ENCODE measurements at regions not wholly inside any gene's neighbourhood (a gene's known extent, or its start where the extent isn't known, plus 50 kb on each side); places are given as distances from the start of the nearest gene placed in this dataset.
"Not testable (repeated sequence)": the region's sequence is repeated elsewhere in the genome, so short reads cannot be mapped to it uniquely, and the experiment has no call there.

- DNase-seq: no peak
Observed at GRCh38 chr14:84453307-84453950, 1076.5 kb upstream of the FLRT2 start.

- no peak for DNase-seq
Observed at GRCh38 chr14:84454114-84454513, 1075.8 kb upstream of the FLRT2 start.

- no peak for DNase-seq
Observed at GRCh38 chr14:84456946-84457345, 1073.0 kb upstream of the FLRT2 start.

- no peak for DNase-seq
Observed at GRCh38 chr14:84458881-84459280, 1071.1 kb upstream of the FLRT2 start.

- DNase-seq: no peak
Observed at GRCh38 chr14:84465880-84466279, 1064.1 kb upstream of the FLRT2 start.

GRCh38 chr14:84468153-84468552, 1061.8 kb upstream of the FLRT2 start:
- DNase-seq: no peak

GRCh38 chr14:84477996-84478395, 1051.9 kb upstream of the FLRT2 start:
- DNase-seq: no peak

- peak; percentile 10 for DNase-seq
Observed at GRCh38 chr14:84482256-84483071, 1047.5 kb upstream of the FLRT2 start.

- DNase-seq: no peak
Observed at GRCh38 chr14:84483072-84483420, 1046.9 kb upstream of the FLRT2 start.

GRCh38 chr14:84484243-84484642, 1045.7 kb upstream of the FLRT2 start:
- not testable (repeated sequence) for DNase-seq

GRCh38 chr14:84485036-84485435, 1044.9 kb upstream of the FLRT2 start:
- DNase-seq: no peak

GRCh38 chr14:84490081-84490480, 1039.9 kb upstream of the FLRT2 start:
- DNase-seq: no peak

- no peak for DNase-seq
Observed at GRCh38 chr14:84492685-84493084, 1037.3 kb upstream of the FLRT2 start.

GRCh38 chr14:84493779-84494178, 1036.2 kb upstream of the FLRT2 start:
- DNase-seq: no peak

GRCh38 chr14:84496677-84497076, 1033.3 kb upstream of the FLRT2 start:
- DNase-seq: no peak

- not testable (repeated sequence) for DNase-seq
Observed at GRCh38 chr14:84512823-84513222, 1017.1 kb upstream of the FLRT2 start.

GRCh38 chr14:84519836-84520235, 1010.1 kb upstream of the FLRT2 start:
- no peak for DNase-seq

GRCh38 chr14:84520711-84521338, 1009.1 kb upstream of the FLRT2 start:
- no peak for DNase-seq

GRCh38 chr14:84523746-84524145, 1006.2 kb upstream of the FLRT2 start:
- DNase-seq: no peak

- DNase-seq: no peak
Observed at GRCh38 chr14:84527706-84528105, 1002.2 kb upstream of the FLRT2 start.

- no peak for DNase-seq
Observed at GRCh38 chr14:84532016-84532415, 997.9 kb upstream of the FLRT2 start.

GRCh38 chr14:84533181-84533725, 996.7 kb upstream of the FLRT2 start:
- DNase-seq: no peak

GRCh38 chr14:84533791-84534190, 996.2 kb upstream of the FLRT2 start:
- no peak for DNase-seq

All from left kidney (tissue), 1 donor.